ENCODE measurements at regions not wholly inside any gene's neighbourhood (a gene's known extent, or its start where the extent isn't known, plus 50 kb on each side); places are given as distances from the start of the nearest gene placed in this dataset.

- H3K9me3 ChIP-seq (ENCODE audit: control insufficient read depth, insufficient read depth, low read depth, low read length), result no peaks in the 10 kb centered on the region
- ChIA-PET CTCF (interaction anchor here (1.9 kb wide), 1 partner anchor 285 kb away, joined by 5 read pairs; no protein-coding TSS in a partner anchor), POLR2A (no interaction called here)
- H3K27ac ChIP-seq (ENCODE audit: extremely low read depth, low read depth, low read length), result no peak overlapping the region
- TF ChIP-seq ZNF16 (tag by site-specific recombination; IDR thresholded peaks at IDR 0.05; ENCODE audit: low read depth) (no peak), ZIC2 (tag by site-specific recombination; IDR thresholded peaks at IDR 0.05) (peak; percentile 25; the same call in 1 of the 2 replicates), ZNF530 (tag by site-specific recombination; IDR thresholded peaks at IDR 0.05; ENCODE audit: low read depth) (no peak), ZNF292 (tag by site-specific recombination; IDR thresholded peaks at IDR 0.05; ENCODE audit: borderline replicate concordance, low read depth) (no peak), ZNF311 (tag by site-specific recombination; IDR thresholded peaks at IDR 0.05; ENCODE audit: borderline replicate concordance) (no peak), KLF9 (tag by site-specific recombination; IDR thresholded peaks at IDR 0.05; ENCODE audit: low read depth) (no peak), KLF16 (tag by site-specific recombination; IDR thresholded peaks at IDR 0.05) (no peak), ZNF274 (IDR thresholded peaks at IDR 0.05; ENCODE audit: low read length) (no peak), ZNF274 (tag by site-specific recombination; IDR thresholded peaks at IDR 0.05; ENCODE audit: borderline replicate concordance) (no peak), ZNF580 (tag by site-specific recombination; IDR thresholded peaks at IDR 0.05) (no peak), ZNF157 (tag by site-specific recombination; IDR thresholded peaks at IDR 0.05) (no peak), ZNF777 (tag by site-specific recombination; IDR thresholded peaks at IDR 0.05; ENCODE audit: borderline replicate concordance) (no peak)
- TF ChIP-seq, protein P1, sequence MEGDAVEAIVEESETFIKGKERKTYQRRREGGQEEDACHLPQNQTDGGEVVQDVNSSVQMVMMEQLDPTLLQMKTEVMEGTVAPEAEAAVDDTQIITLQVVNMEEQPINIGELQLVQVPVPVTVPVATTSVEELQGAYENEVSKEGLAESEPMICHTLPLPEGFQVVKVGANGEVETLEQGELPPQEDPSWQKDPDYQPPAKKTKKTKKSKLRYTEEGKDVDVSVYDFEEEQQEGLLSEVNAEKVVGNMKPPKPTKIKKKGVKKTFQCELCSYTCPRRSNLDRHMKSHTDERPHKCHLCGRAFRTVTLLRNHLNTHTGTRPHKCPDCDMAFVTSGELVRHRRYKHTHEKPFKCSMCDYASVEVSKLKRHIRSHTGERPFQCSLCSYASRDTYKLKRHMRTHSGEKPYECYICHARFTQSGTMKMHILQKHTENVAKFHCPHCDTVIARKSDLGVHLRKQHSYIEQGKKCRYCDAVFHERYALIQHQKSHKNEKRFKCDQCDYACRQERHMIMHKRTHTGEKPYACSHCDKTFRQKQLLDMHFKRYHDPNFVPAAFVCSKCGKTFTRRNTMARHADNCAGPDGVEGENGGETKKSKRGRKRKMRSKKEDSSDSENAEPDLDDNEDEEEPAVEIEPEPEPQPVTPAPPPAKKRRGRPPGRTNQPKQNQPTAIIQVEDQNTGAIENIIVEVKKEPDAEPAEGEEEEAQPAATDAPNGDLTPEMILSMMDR (tag by site-specific recombination; IDR thresholded peaks at IDR 0.05), result peak; percentile 41; the same call in 1 of the 2 replicates
- no peaks in the 10 kb centered on the region for H3K4me1 ChIP-seq (ENCODE audit: control insufficient read depth, insufficient read depth, low read length)
- H3K4me3 ChIP-seq (ENCODE audit: low read depth, low read length), result no peak overlapping the region
- H3K36me3 ChIP-seq (ENCODE audit: control insufficient read depth in 2 of 2, insufficient read depth in 1 of 2, low read length in 2 of 2), result no peaks in the 10 kb centered on the region
These were observed 62.2 kb upstream of the PDE10A start for GRCh38 chr6:165725201-165725600.

DNA sequence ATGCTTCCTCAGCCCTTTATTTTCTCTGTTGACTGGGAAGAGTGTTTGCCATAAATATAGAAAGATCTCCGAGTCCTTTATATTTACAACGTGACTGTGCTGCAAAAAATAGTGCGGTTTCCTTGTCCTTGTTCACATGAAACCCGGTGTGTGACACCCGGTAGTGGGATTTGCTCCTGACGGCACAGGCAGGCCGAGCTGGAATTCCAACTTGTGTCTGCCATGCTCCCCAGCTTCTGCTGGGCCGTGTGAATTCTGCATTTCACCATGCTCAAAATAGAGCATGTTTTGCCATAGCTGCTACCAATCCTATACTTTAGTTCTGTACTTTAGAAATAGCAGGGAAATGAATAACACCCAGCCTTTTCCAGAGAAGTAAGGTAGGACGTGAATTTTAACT lies 60.3 kb upstream of the PDE10A start:
- Histone ChIP-seq H3K4me3 (ENCODE audit: low read depth, low read length) (no peak overlapping the region), H3K36me3 (ENCODE audit: control insufficient read depth in 2 of 2, insufficient read depth in 1 of 2, low read length in 2 of 2) (no peaks in the 10 kb centered on the region), H3K9me3 (ENCODE audit: control insufficient read depth, insufficient read depth, low read depth, low read length) (no peaks in the 10 kb centered on the region), H3K4me1 (ENCODE audit: control insufficient read depth, insufficient read depth, low read length) (no peaks in the 10 kb centered on the region), H3K27ac (ENCODE audit: extremely low read depth, low read depth, low read length) (no peak overlapping the region)
- ChIA-PET POLR2A (interaction anchor here (0.7 kb wide), 1 partner anchor 94 kb away, joined by 3 read pairs; no protein-coding TSS in a partner anchor), CTCF (interaction anchor here (0.5 to 1.9 kb wide), 2 partner anchors 284 to 373 kb away, joined by 3 to 5 read pairs; no protein-coding TSS in a partner anchor)
- TF ChIP-seq BCL11B (tag by site-specific recombination; IDR thresholded peaks at IDR 0.05; ENCODE audit: low read depth) (no peak), ZNF664 (tag by site-specific recombination; IDR thresholded peaks at IDR 0.05) (no peak), ZEB2 (tag by site-specific recombination; IDR thresholded peaks at IDR 0.05) (no peak)

- ChIA-PET CTCF (no interaction called here), POLR2A (no interaction called here)
- no peak overlapping the region for H3K4me3 ChIP-seq (ENCODE audit: low read depth, low read length)
- no peak for TF ChIP-seq GLI2 (tag by site-specific recombination; IDR thresholded peaks at IDR 0.05; ENCODE audit: borderline replicate concordance, low read depth)
- TF ChIP-seq ZNF488 (tag by site-specific recombination; IDR thresholded peaks at IDR 0.05), result no peak
- TF ChIP-seq, protein P2, sequence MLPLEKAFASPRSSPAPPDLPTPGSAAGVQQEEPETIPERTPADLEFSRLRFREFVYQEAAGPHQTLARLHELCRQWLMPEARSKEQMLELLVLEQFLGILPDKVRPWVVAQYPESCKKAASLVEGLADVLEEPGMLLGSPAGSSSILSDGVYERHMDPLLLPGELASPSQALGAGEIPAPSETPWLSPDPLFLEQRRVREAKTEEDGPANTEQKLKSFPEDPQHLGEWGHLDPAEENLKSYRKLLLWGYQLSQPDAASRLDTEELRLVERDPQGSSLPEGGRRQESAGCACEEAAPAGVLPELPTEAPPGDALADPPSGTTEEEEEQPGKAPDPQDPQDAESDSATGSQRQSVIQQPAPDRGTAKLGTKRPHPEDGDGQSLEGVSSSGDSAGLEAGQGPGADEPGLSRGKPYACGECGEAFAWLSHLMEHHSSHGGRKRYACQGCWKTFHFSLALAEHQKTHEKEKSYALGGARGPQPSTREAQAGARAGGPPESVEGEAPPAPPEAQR (tag by site-specific recombination; IDR thresholded peaks at IDR 0.05), result no peak
- TF ChIP-seq GLIS1 (tag by site-specific recombination; IDR thresholded peaks at IDR 0.05), result no peak
- no peak for TF ChIP-seq ZNF555 (tag by site-specific recombination; conservative IDR thresholded peaks at IDR 0.05)
- TF ChIP-seq ZNF514 (tag by site-specific recombination; IDR thresholded peaks at IDR 0.05), result no peak
- no peak for TF ChIP-seq ZNF366 (tag by site-specific recombination; conservative IDR thresholded peaks at IDR 0.05)
- TF ChIP-seq ZNF274 (IDR thresholded peaks at IDR 0.05; ENCODE audit: low read length), result no peak
- TF ChIP-seq ZNF274 (tag by site-specific recombination; IDR thresholded peaks at IDR 0.05; ENCODE audit: borderline replicate concordance), result no peak
- TF ChIP-seq GLI4 (tag by site-specific recombination; IDR thresholded peaks at IDR 0.05), result no peak
- TF ChIP-seq HOXC10 (CRISPR knock-in tag; IDR thresholded peaks at IDR 0.05), result no peak
- TF ChIP-seq ZFP37 (tag by site-specific recombination; IDR thresholded peaks at IDR 0.05), result no peak
- no peak overlapping the region for H3K27ac ChIP-seq (ENCODE audit: extremely low read depth, low read depth, low read length)
- no peaks in the 10 kb centered on the region for H3K9me3 ChIP-seq (ENCODE audit: control insufficient read depth, insufficient read depth, low read depth, low read length)
- no peaks in the 10 kb centered on the region for H3K36me3 ChIP-seq (ENCODE audit: control insufficient read depth in 2 of 2, insufficient read depth in 1 of 2, low read length in 2 of 2)
- H3K4me1 ChIP-seq (ENCODE audit: control insufficient read depth, insufficient read depth, low read length), result 0 out of 2 replicates have a peak, but pooled peaks cover 2% of the 10 kb centered on the region
These were observed 59.0 kb upstream of the PDE10A start for GRCh38 chr6:165722022-165722421.

Data from HEK293 (cell line).